ENCODE measurements at regions not wholly inside any gene's neighbourhood (a gene's known extent, or its start where the extent isn't known, plus 50 kb on each side); places are given as distances from the start of the nearest gene placed in this dataset.

DNA sequence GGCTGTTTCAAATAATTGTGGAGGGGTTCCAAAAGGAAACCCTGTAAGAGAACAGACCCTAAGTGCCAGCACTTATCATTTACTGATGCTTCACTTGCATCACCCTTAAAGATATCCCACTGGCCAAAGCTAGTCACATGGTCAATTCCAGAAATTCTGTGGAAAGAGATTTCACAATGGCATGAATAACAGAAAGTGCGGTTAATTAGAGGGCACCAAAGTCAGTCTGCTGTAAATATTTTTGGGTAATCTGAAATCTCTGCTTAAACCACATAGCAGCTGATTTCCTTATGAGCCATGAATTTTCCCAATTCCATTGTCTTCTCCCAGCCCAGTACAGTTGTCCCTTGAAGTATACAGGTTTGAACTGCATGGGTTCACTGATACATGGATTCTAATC lies 346.1 kb downstream of the SI start:
- no peak for ATAC-seq
- no peaks in the 10 kb centered on the region for H4K20me1 ChIP-seq (replicated peaks; ENCODE audit: control insufficient read depth, insufficient read depth, low read length)
- no peak for FAIRE-seq
- H3K36me3 ChIP-seq (ENCODE audit: control insufficient read depth, insufficient read depth, low read length), result no peaks in the 10 kb centered on the region
- H3K9me1 ChIP-seq (ENCODE audit: control insufficient read depth, insufficient read depth, low read length), result no peaks in the 10 kb centered on the region
- ChIA-PET CTCF (ENCODE audit: low intra/inter-chr PET ratio) (no interaction called here), POLR2A (no interaction called here)
- in situ Hi-C loops (cut with MboI) (no loop called here), intact Hi-C loops (cut with micrococcal nuclease) (no loop called here)
- TF ChIP-seq CHD4 (IDR thresholded peaks at IDR 0.05; ENCODE audit: insufficient read depth, insufficient replicate concordance, low read depth, low read length, poor library complexity, severe bottlenecking), result no peak
- no peak for TF ChIP-seq POLR2B (IDR thresholded peaks at IDR 0.05; ENCODE audit: low read depth, partially characterized antibody)
- no peak for TF ChIP-seq RBM17 (IDR thresholded peaks at IDR 0.05; ENCODE audit: borderline replicate concordance, low read depth, low read length)
- no peak for TF ChIP-seq ZNF586 (CRISPR knock-in tag; conservative IDR thresholded peaks at IDR 0.05)
- no peak for TF ChIP-seq OTX1 (CRISPR knock-in tag; IDR thresholded peaks at IDR 0.05)
- TF ChIP-seq KLF10 (CRISPR knock-in tag; IDR thresholded peaks at IDR 0.05), result no peak
- TF ChIP-seq ZNF707 (CRISPR knock-in tag; conservative IDR thresholded peaks at IDR 0.05), result no peak
- TF ChIP-seq, protein P1, sequence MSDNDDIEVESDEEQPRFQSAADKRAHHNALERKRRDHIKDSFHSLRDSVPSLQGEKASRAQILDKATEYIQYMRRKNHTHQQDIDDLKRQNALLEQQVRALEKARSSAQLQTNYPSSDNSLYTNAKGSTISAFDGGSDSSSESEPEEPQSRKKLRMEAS (CRISPR knock-in tag; IDR thresholded peaks at IDR 0.05), result no peak
- TF ChIP-seq HOXB6 (CRISPR knock-in tag; IDR thresholded peaks at IDR 0.05; ENCODE audit: borderline replicate concordance), result no peak
- TF ChIP-seq SOX6 (IDR thresholded peaks at IDR 0.05), result no peak
- H3K27ac ChIP-seq (ENCODE audit: extremely low read depth, low read depth, low read length), result no peak overlapping the region
- H3K9me3 ChIP-seq (replicated peaks; ENCODE audit: control insufficient read depth, insufficient read depth, low read depth, low read length), result no peaks in the 10 kb centered on the region; the same call in 1 of the 2 replicates
- no TSS peak for BruUV-seq (replicated peaks)
- 8% methylated on average over 1 of the region's 1 CpG for WGBS (ENCODE audit: insufficient coverage, low coverage, missing lambda C conversion rate)
- DNase-seq (ENCODE audit: extremely low read depth in 1 of 4, low spot score in 3 of 4), result no peak
- no peak overlapping the region for H3K4me2 ChIP-seq (ENCODE audit: insufficient read depth, low read length)
- no peak overlapping the region for H3K4me3 ChIP-seq
- H3K4me1 ChIP-seq (replicated peaks in 1 of 2; ENCODE audit: control insufficient read depth in 2 of 2, insufficient read depth in 2 of 2, low read length in 2 of 2), result no peaks in the 10 kb centered on the region
- H3K79me2 ChIP-seq (ENCODE audit: control insufficient read depth, insufficient read depth, low read length), result no peaks in the 10 kb centered on the region
- no peak overlapping the region for H3K9ac ChIP-seq (ENCODE audit: insufficient read depth in 1 of 2, low read depth in 2 of 2, low read length in 2 of 2)
- H3K27me3 ChIP-seq (ENCODE audit: control insufficient read depth in 2 of 2, insufficient read depth in 2 of 2, low read length in 2 of 2), result no peaks in the 10 kb centered on the region
- no peak overlapping the region for H2AFZ ChIP-seq (ENCODE audit: low read depth, low read length)
